Erythroblast (primary cell): ENCODE measurements at regions not wholly inside any gene's neighbourhood (a gene's known extent, or its start where the extent isn't known, plus 50 kb on each side); places are given as distances from the start of the nearest gene placed in this dataset.

ENCODE experiments used
- GATA1 ChIP-seq: IDR thresholded peaks from 2 replicates; pipeline ENCODE4 v1.6.1; 2011; ENCODE audit warnings: low read depth, mild to moderate bottlenecking, control low read depth, low read length, moderate library complexity
- POLR2A ChIP-seq: IDR thresholded peaks from 2 replicates; pipeline ENCODE4 v1.6.1; 2011; ENCODE audit warnings: mild to moderate bottlenecking, low read length

- TF ChIP-seq POLR2A (no peak), GATA1 (no peak)
Observed at GRCh38 chr14:94889520-94890312, 119.8 kb upstream of the GSC start.
